GM12864 (cell line): ENCODE measurements at regions not wholly inside any gene's neighbourhood (a gene's known extent, or its start where the extent isn't known, plus 50 kb on each side); places are given as distances from the start of the nearest gene placed in this dataset.

Experiments used
- DNase-seq: peaks from one replicate; pipeline ENCODE4 v3.0.0-alpha.2; 2011; ENCODE audit warnings: low read depth
- H3K4me3 ChIP-seq: 2 replicates; pipeline ENCODE4 v1.5.1; 2011; ENCODE audit warnings: mild to moderate bottlenecking, low read depth, low read length, control low read depth
- CTCF ChIP-seq: IDR thresholded peaks from 2 replicates; pipeline ENCODE4 v1.5.1; 2011; ENCODE audit warnings: low read depth, mild to moderate bottlenecking, moderate library complexity, low read length, control low read depth, inconsistent platforms; ENCODE audit errors: missing control alignments

- H3K4me3 ChIP-seq = no peak overlapping the region
- DNase-seq = no peak
- TF ChIP-seq CTCF = no peak
These were observed 270.5 kb downstream of the TRIB2 start for GRCh38 chr2:12987246-12987645.

- TF ChIP-seq CTCF = no peak
- DNase-seq = no peak
- H3K4me3 ChIP-seq = no peak overlapping the region
These were observed 271.5 kb downstream of the TRIB2 start for GRCh38 chr2:12988279-12988678.

- TF ChIP-seq CTCF = peak; percentile 26
- no peak for DNase-seq
- H3K4me3 ChIP-seq = no peak overlapping the region
These were observed 273.8 kb downstream of the TRIB2 start for GRCh38 chr2:12990523-12990922.

- no peak for DNase-seq
- no peak overlapping the region for H3K4me3 ChIP-seq
- TF ChIP-seq CTCF = no peak
These were observed 281.9 kb downstream of the TRIB2 start for GRCh38 chr2:12998685-12999084.

- no peak for TF ChIP-seq CTCF
- DNase-seq = no peak
- no peak overlapping the region for H3K4me3 ChIP-seq
These were observed 284.1 kb downstream of the TRIB2 start for GRCh38 chr2:13000664-13001363.

GRCh38 chr2:13001408-13001807, 284.7 kb downstream of the TRIB2 start:
- H3K4me3 ChIP-seq = no peak overlapping the region
- TF ChIP-seq CTCF = no peak
- DNase-seq = no peak
